Endothelial cell of hepatic sinusoid (primary cell): ENCODE measurements at regions not wholly inside any gene's neighbourhood (a gene's known extent, or its start where the extent isn't known, plus 50 kb on each side); places are given as distances from the start of the nearest gene placed in this dataset.

Experiments
- in situ Hi-C: cut with HindIII; loops from 2 replicates; pipeline ENCODE4 v1.10.0; 2017; ENCODE audit warnings: low sequenced_read_pairs

GRCh38 chr10:33010132-33011037 lies 52.4 kb upstream of the ITGB1 start:
- in situ Hi-C loops: no loop called here

- in situ Hi-C loops: loop anchor here (5.0 kb wide), 1 partner anchor 77 kb away; no protein-coding TSS in a partner anchor
Measured at GRCh38 chr10:33009244-33010131, 51.5 kb upstream of the ITGB1 start.

GRCh38 chr10:33008499-33009243 lies 50.6 kb upstream of the ITGB1 start:
- in situ Hi-C loops: loop anchor here (5.0 kb wide), 1 partner anchor 76 kb away; no protein-coding TSS in a partner anchor

- in situ Hi-C loops: loop anchor here (5.0 kb wide), 1 partner anchor 76 kb away; no protein-coding TSS in a partner anchor
Measured at GRCh38 chr10:33007731-33008381, 49.8 kb upstream of the ITGB1 start.
